Calu3 (cell line): ENCODE measurements at regions not wholly inside any gene's neighbourhood (a gene's known extent, or its start where the extent isn't known, plus 50 kb on each side); places are given as distances from the start of the nearest gene placed in this dataset.
"Not testable (repeated sequence)": the region's sequence is repeated elsewhere in the genome, so short reads cannot be mapped to it uniquely, and the experiment has no call there.

ENCODE experiments used
- BruUV-seq: library from RNA; stranded (reverse); fragments of 400-500 nt; replicated peaks from 2 replicates; lab custom pipeline; 2021; lab: Mats Ljungman, UMichigan
- CTCF ChIA-PET: fragments of 300-600 bp; sonication (Branson Sonifier 250); formaldehyde crosslinking; loops from one replicate; lab custom pipeline; 2022; ENCODE audit warnings: antibody characterized with exemption; lab: Charles Lee
- DNase-seq: peaks from one replicate; pipeline ENCODE4 v3.0.0; 2022
- H3K27ac Mint-ChIP-seq: one replicate; pipeline ENCODE4 v1.8.0; 2022; ENCODE audit warnings: mixed read lengths; ENCODE audit not compliant: unreplicated experiment
- H3K27me3 Mint-ChIP-seq: one replicate; pipeline ENCODE4 v1.8.0; 2022; ENCODE audit warnings: mixed read lengths; ENCODE audit not compliant: unreplicated experiment
- H3K36me3 Mint-ChIP-seq: one replicate; pipeline ENCODE4 v1.8.0; 2022; ENCODE audit warnings: mild to moderate bottlenecking, moderate library complexity, mixed read lengths; ENCODE audit not compliant: insufficient read depth, unreplicated experiment
- H3K4me1 Mint-ChIP-seq: one replicate; pipeline ENCODE4 v1.8.0; 2022; ENCODE audit warnings: mild to moderate bottlenecking, low read depth, mixed read lengths; ENCODE audit not compliant: unreplicated experiment
- H3K4me3 Mint-ChIP-seq: one replicate; pipeline ENCODE4 v1.8.0; 2022; ENCODE audit warnings: mild to moderate bottlenecking, low read depth, moderate library complexity, mixed read lengths; ENCODE audit not compliant: unreplicated experiment
- H3K9me3 Mint-ChIP-seq: one replicate; pipeline ENCODE4 v1.8.0; 2022; ENCODE audit warnings: low read depth, mixed read lengths; ENCODE audit not compliant: unreplicated experiment
- CTCF ChIP-seq: fragments of 200-600 bp; IDR thresholded peaks from one replicate; pipeline ENCODE4 v1.8.0; 2022; ENCODE audit warnings: antibody characterized with exemption; ENCODE audit not compliant: unreplicated experiment
- intact Hi-C: fragments of 100-400 bp; cut with micrococcal nuclease; formaldehyde crosslinking; loops from one replicate; pipeline ENCODE4 v1.10.0; 2022; ENCODE audit not compliant: unreplicated experiment

DNA sequence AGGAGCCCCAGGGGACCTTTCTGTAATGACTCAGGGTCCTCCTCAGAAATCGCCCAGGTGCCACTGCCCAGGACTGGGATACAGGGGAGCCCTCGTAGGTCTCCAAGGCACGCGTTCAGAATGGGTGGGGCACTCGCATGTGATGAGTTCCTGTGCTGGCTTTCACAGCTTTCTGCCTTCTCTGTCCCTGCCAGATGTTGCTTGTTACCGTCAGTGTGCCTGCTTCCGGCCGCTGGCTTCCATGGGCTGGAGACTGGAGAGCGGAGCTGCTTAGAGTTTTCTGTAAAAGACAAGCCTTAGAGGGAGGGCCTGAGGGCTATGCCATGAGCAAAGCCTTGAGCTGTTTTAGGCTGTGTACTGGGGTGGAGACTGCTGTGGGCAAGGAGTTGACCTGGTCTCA, 75.0 kb upstream of the SLC24A4 start:
- Mint-ChIP-seq H3K4me3 (no peak overlapping the region), H3K27me3 (peaks cover 45% of the 10 kb centered on the region), H3K4me1 (no peaks in the 10 kb centered on the region), H3K9me3 (peaks cover 11% of the 10 kb centered on the region), H3K36me3 (no peaks in the 10 kb centered on the region), H3K27ac (no peak overlapping the region)
- no peak for TF ChIP-seq CTCF
- no TSS peak for BruUV-seq
- intact Hi-C loops: no loop called here
- CTCF ChIA-PET: no interaction called here
- no peak for DNase-seq

- DNase-seq: no peak
- TF ChIP-seq CTCF: no peak
- peaks cover 53% of the 10 kb centered on the region for H3K27me3 Mint-ChIP-seq
- intact Hi-C loops: no loop called here
- no peaks in the 10 kb centered on the region for H3K36me3 Mint-ChIP-seq
- H3K27ac Mint-ChIP-seq: no peak overlapping the region
- peaks cover 11% of the 10 kb centered on the region for H3K9me3 Mint-ChIP-seq
- no peaks in the 10 kb centered on the region for H3K4me1 Mint-ChIP-seq
- CTCF ChIA-PET: no interaction called here
- no TSS peak for BruUV-seq
- H3K4me3 Mint-ChIP-seq: no peak overlapping the region
Observed at GRCh38 chr14:92248696-92249095, 74.3 kb upstream of the SLC24A4 start.

DNA sequence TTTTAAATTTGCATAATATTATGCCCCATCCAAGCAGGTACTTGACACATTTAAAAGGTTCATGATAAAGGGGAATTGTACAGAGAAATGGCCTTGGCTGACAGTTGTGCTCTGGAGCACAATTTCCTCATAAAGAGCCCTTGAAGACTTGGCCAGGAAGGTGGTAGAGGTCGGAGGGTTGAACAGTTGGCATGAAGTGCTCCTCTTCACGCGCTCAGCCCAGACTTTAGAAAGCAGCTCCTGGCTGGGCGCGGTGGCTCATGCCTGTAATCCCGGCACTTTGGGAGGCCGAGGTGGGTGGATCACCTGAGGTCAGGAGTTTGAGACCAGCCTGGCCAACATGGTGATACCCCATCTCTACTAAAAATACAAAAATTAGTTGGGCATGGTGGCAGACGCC, 72.6 kb upstream of the SLC24A4 start:
- H3K36me3 Mint-ChIP-seq, H3K4me1 Mint-ChIP-seq, intact Hi-C loops, H3K27ac Mint-ChIP-seq, H3K4me3 Mint-ChIP-seq, H3K9me3 Mint-ChIP-seq, BruUV-seq, DNase-seq: not testable (repeated sequence)
- CTCF ChIA-PET: interaction anchor here (0.7 kb wide), 1 partner anchor 9 kb away, joined by 3 read pairs; no protein-coding TSS in a partner anchor
- peaks cover 69% of the 10 kb centered on the region for H3K27me3 Mint-ChIP-seq

GRCh38 chr14:92252323-92252722, 70.6 kb upstream of the SLC24A4 start:
- no peak overlapping the region for H3K4me3 Mint-ChIP-seq
- intact Hi-C loops: no loop called here
- no TSS peak for BruUV-seq
- H3K9me3 Mint-ChIP-seq: no peaks in the 10 kb centered on the region
- peaks cover 87% of the 10 kb centered on the region for H3K27me3 Mint-ChIP-seq
- no peak for DNase-seq
- no peaks in the 10 kb centered on the region for H3K36me3 Mint-ChIP-seq
- H3K4me1 Mint-ChIP-seq: no peaks in the 10 kb centered on the region
- H3K27ac Mint-ChIP-seq: no peak overlapping the region
- TF ChIP-seq CTCF: no peak
- CTCF ChIA-PET: no interaction called here

- H3K27me3 Mint-ChIP-seq: peaks cover 83% of the 10 kb centered on the region
- TF ChIP-seq CTCF: no peak
- BruUV-seq: no TSS peak
- intact Hi-C loops: no loop called here
- no peak overlapping the region for H3K4me3 Mint-ChIP-seq
- no peaks in the 10 kb centered on the region for H3K9me3 Mint-ChIP-seq
- no peak for DNase-seq
- H3K27ac Mint-ChIP-seq: no peak overlapping the region
- no peaks in the 10 kb centered on the region for H3K36me3 Mint-ChIP-seq
- CTCF ChIA-PET: no interaction called here
- H3K4me1 Mint-ChIP-seq: no peaks in the 10 kb centered on the region
Observed at GRCh38 chr14:92253381-92253894, 69.5 kb upstream of the SLC24A4 start.
